A549 (cell line): ENCODE measurements at regions not wholly inside any gene's neighbourhood (a gene's known extent, or its start where the extent isn't known, plus 50 kb on each side); places are given as distances from the start of the nearest gene placed in this dataset.

ENCODE experiments used
- ATAC-seq, 2 experiments: fragments of 200-7000 bp in 1 of 2; fragments of >200 bp in 1 of 2; cut with Nextera tagmentation in 1 of 2; cut with Tn5 transposase in 1 of 2; 3 replicates each; pipeline versions ENCODE4 v1.8.0 to v1.9.1; 2018 to 2020; ENCODE audit warnings: mild to moderate bottlenecking in 1 of 2, moderate library complexity in 1 of 2
- CTCF ChIA-PET: fragments of 300-600 bp; sonication (Branson Sonifier 250); formaldehyde crosslinking; extraction: SDS; loops from one replicate; lab custom pipeline; 2021; ENCODE audit warnings: antibody characterized with exemption, inconsistent platforms; lab: Yijun Ruan, JAX
- POLR2A ChIA-PET: fragments of 350-600 bp; formaldehyde crosslinking; extraction: SDS; loops from one replicate; lab custom pipeline; 2021; ENCODE audit warnings: antibody characterized with exemption, inconsistent platforms; lab: Yijun Ruan, JAX
- DNase-seq, 2 experiments: peaks; one replicate each; pipeline versions ENCODE4 v3.0.0 to v3.0.0-alpha.2; 2011 to 2016; ENCODE audit warnings: low read depth in 1 of 2, low spot score in 1 of 2
- FAIRE-seq: peaks from 2 replicates; lab custom pipeline; 2011; peaks lifted over from hg19 to GRCh38; lab: Jason Lieb, UNC
- H3K27ac ChIP-seq, 2 experiments: fragments of >200 bp; sonication (Bioruptor Twin); formaldehyde crosslinking; 3 replicates each; pipeline ENCODE4 v1.5.1; 2016 to 2017
- H3K4me1 ChIP-seq: fragments of >200 bp; sonication (Bioruptor Twin); formaldehyde crosslinking; 3 replicates; pipeline ENCODE4 v1.6.1; 2016
- H3K4me2 ChIP-seq: fragments of >200 bp; sonication (Bioruptor Twin); formaldehyde crosslinking; 3 replicates; pipeline ENCODE4 v1.6.1; 2016
- H3K4me3 ChIP-seq: fragments of >200 bp; sonication (Bioruptor Twin); formaldehyde crosslinking; 3 replicates; pipeline ENCODE4 v1.5.1; 2016
- H3K9me3 ChIP-seq: fragments of >200 bp; sonication (Bioruptor Twin); formaldehyde crosslinking; 3 replicates; pipeline ENCODE4 v1.6.1; 2016
- BHLHE40 ChIP-seq: IDR thresholded peaks from 2 replicates; pipeline ENCODE4 v1.6.1; 2012; ENCODE audit warnings: low read depth, low read length, inconsistent platforms
- CEBPB ChIP-seq, 2 experiments: fragments of >200 bp in 1 of 2; sonication (Bioruptor Twin) in 1 of 2; formaldehyde crosslinking in 1 of 2; IDR thresholded peaks; 2 replicates each; pipeline ENCODE4 v1.6.1; 2012 to 2016
- CTCF ChIP-seq: fragments of >200 bp; sonication (Bioruptor Twin); formaldehyde crosslinking; IDR thresholded peaks from 3 replicates; pipeline ENCODE4 v1.5.1; 2016
- E2F6 ChIP-seq: IDR thresholded peaks from 2 replicates; pipeline ENCODE4 v1.6.1; 2012; ENCODE audit warnings: low read depth, borderline replicate concordance
- EHMT2 ChIP-seq: fragments of 200-600 bp; sonication (generic); IDR thresholded peaks from 2 replicates; pipeline ENCODE4 v1.6.1; 2016; ENCODE audit warnings: antibody characterized with exemption, low read depth, mild to moderate bottlenecking, moderate library complexity
- ELK1 ChIP-seq: fragments of 150-350 bp; IDR thresholded peaks from 2 replicates; pipeline ENCODE4 v1.6.1; 2014; ENCODE audit warnings: low read depth, mild to moderate bottlenecking, low read length
- EP300 ChIP-seq, 2 experiments: fragments of >200 bp; sonication (Bioruptor Twin); formaldehyde crosslinking; IDR thresholded peaks; 2 replicates in 1 of 2; 3 replicates in 1 of 2; pipeline ENCODE4 v1.6.1; 2016 to 2017
- GATA3 ChIP-seq: IDR thresholded peaks from 2 replicates; pipeline ENCODE4 v1.6.1; 2012; ENCODE audit warnings: borderline replicate concordance
- HOXA7 ChIP-seq: fragments of 250-450 bp; sonication (Bioruptor Pico); IDR thresholded peaks from 2 replicates; pipeline ENCODE4 v1.5.0; 2020; ENCODE audit warnings: mild to moderate bottlenecking, moderate library complexity
- JUN ChIP-seq, 2 experiments: fragments of >200 bp; sonication (Bioruptor Twin); formaldehyde crosslinking; IDR thresholded peaks; 2 replicates in 1 of 2; 3 replicates in 1 of 2; pipeline ENCODE4 v1.6.1; 2016 to 2017
- MAZ ChIP-seq: fragments of 150-350 bp; IDR thresholded peaks from 2 replicates; pipeline ENCODE4 v1.6.1; 2014; ENCODE audit warnings: antibody characterized with exemption, low read depth, low read length, borderline replicate concordance
- MYC ChIP-seq: IDR thresholded peaks from 2 replicates; pipeline ENCODE4 v1.6.1; 2012; ENCODE audit warnings: mild to moderate bottlenecking, inconsistent platforms, low read length, improper control_type of control experiment, borderline replicate concordance
- NFE2L2 ChIP-seq: fragments of 150-350 bp; conservative IDR thresholded peaks from 2 replicates; pipeline ENCODE4 v1.6.1; 2014; ENCODE audit warnings: low read length
- NR3C1 ChIP-seq: fragments of >200 bp; sonication (Bioruptor Twin); formaldehyde crosslinking; IDR thresholded peaks from 3 replicates; pipeline ENCODE4 v1.6.1; 2017
- POLR2A ChIP-seq: IDR thresholded peaks from 2 replicates; pipeline ENCODE4 v1.6.1; 2012; ENCODE audit warnings: mild to moderate bottlenecking, low read length
- RARB ChIP-seq: fragments of 250-450 bp; sonication (Bioruptor Pico); IDR thresholded peaks from 2 replicates; pipeline ENCODE4 v1.8.0; 2021; ENCODE audit warnings: mild to moderate bottlenecking, moderate library complexity
- RCOR1 ChIP-seq: fragments of 150-350 bp; IDR thresholded peaks from 2 replicates; pipeline ENCODE4 v1.6.1; 2014; ENCODE audit warnings: antibody characterized with exemption, low read length, low read depth
- RFX5 ChIP-seq: fragments of 450-650 bp; IDR thresholded peaks from 2 replicates; pipeline ENCODE4 v1.7.1; 2014; ENCODE audit warnings: antibody characterized with exemption, mild to moderate bottlenecking, moderate library complexity
- RNF2 ChIP-seq: fragments of 200-600 bp; sonication (generic); IDR thresholded peaks from 2 replicates; pipeline ENCODE4 v1.6.1; 2016; ENCODE audit warnings: low read depth, mild to moderate bottlenecking, antibody characterized with exemption, moderate library complexity, borderline replicate concordance
- TP53 ChIP-seq: fragments of 250-450 bp; sonication (Bioruptor Pico); IDR thresholded peaks from 2 replicates; pipeline ENCODE4 v1.5.0; 2021; ENCODE audit warnings: mild to moderate bottlenecking, moderate library complexity
- ZFP36 ChIP-seq: fragments of 450-650 bp; IDR thresholded peaks from 2 replicates; pipeline ENCODE4 v1.6.1; 2014; ENCODE audit warnings: borderline replicate concordance; ENCODE audit not compliant: partially characterized antibody
- WGBS: methylation state at CpG from one replicate; pipeline ENCODE4 v1.1.6; 2017; ENCODE audit errors: missing lambda C conversion rate; 5-methylcytosine and 5-hydroxymethylcytosine counted together
- TF ChIP-seq, protein P1 (sequence below): fragments of 450-650 bp; IDR thresholded peaks from 2 replicates; pipeline ENCODE4 v1.6.1; 2014; ENCODE audit warnings: antibody characterized with exemption
- TF ChIP-seq, protein P2 (sequence below): fragments of 250-450 bp; sonication (Bioruptor Pico); IDR thresholded peaks from 2 replicates; pipeline ENCODE4 v1.5.0; 2021; ENCODE audit warnings: mild to moderate bottlenecking, moderate library complexity, borderline replicate concordance

GRCh38 chr16:9603316-9603715 lies 511.9 kb downstream of the HAPSTR1 start:
- H3K4me2 ChIP-seq, result no peak overlapping the region
- 35% methylated on average over 7 of the region's 7 CpGs for WGBS
- DNase-seq, result no peak
- H3K4me1 ChIP-seq, result no peaks in the 10 kb centered on the region
- TF ChIP-seq CEBPB (IDR thresholded peaks at IDR 0.05), result no peak
- TF ChIP-seq ZFP36, result no peak
- no peak for TF ChIP-seq POLR2A
- TF ChIP-seq RFX5, result no peak
- TF ChIP-seq NFE2L2, result no peak
- TF ChIP-seq HOXA7 (CRISPR knock-in tag), result no peak
- TF ChIP-seq EP300 (IDR thresholded peaks at IDR 0.05), result no peak
- no peak for TF ChIP-seq EHMT2
- TF ChIP-seq GATA3, result no peak
- TF ChIP-seq MYC, result no peak
- no peak overlapping the region for H3K4me3 ChIP-seq
- FAIRE-seq, result no peak
- ChIA-PET CTCF (no interaction called here), POLR2A (no interaction called here)
- ATAC-seq, result no peak
- no peaks in the 10 kb centered on the region for H3K9me3 ChIP-seq
- no peak overlapping the region for H3K27ac ChIP-seq

DNA sequence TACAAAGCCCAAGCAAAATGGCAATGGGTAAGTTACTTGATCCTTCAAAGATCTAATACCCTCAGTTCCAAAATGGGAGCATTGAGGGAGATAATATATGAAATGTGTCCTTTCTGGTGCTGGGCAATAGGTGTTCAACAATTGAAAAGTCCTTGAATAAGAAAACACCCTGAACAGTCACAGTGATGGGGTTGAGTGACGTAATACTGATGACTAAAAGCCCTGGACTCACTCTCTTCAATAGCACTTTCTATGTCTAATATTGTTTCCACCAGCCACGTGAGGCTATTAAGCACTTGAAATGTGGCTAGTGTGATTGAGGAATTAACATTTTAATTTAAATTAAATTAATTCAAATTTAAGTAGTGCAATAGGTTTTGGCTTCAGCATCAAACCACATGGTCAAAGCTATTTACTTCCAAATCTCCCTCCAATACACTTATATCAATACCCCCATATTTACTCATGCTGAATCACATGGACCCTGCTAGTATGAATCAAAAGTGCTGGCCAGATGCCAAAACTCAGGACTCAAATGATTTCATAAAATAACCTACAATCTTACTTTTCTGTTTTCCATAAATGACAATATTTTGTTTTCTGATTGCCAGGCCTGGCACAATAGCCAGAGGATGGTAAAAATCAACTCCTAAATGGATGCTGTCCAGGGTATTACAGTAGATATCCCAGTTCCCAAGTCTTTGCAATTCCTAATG lies 516.2 kb downstream of the HAPSTR1 start:
- DNase-seq (no peak), ATAC-seq (no peak), FAIRE-seq (no peak)
- H3K4me2 ChIP-seq, result no peak overlapping the region
- no peak overlapping the region for H3K27ac ChIP-seq
- H3K4me1 ChIP-seq, result no peaks in the 10 kb centered on the region
- CTCF ChIA-PET, result no interaction called here
- POLR2A ChIA-PET, result no interaction called here
- H3K9me3 ChIP-seq, result no peaks in the 10 kb centered on the region
- TF ChIP-seq TP53 (CRISPR knock-in tag), result no peak
- no peak for TF ChIP-seq JUN (IDR thresholded peaks at IDR 0.05)
- no peak for TF ChIP-seq RCOR1
- no peak for TF ChIP-seq RNF2
- TF ChIP-seq, protein P1, sequence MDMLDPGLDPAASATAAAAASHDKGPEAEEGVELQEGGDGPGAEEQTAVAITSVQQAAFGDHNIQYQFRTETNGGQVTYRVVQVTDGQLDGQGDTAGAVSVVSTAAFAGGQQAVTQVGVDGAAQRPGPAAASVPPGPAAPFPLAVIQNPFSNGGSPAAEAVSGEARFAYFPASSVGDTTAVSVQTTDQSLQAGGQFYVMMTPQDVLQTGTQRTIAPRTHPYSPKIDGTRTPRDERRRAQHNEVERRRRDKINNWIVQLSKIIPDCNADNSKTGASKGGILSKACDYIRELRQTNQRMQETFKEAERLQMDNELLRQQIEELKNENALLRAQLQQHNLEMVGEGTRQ, result no peak
- TF ChIP-seq BHLHE40, result no peak
- TF ChIP-seq RFX5, result no peak
- TF ChIP-seq, protein P2, sequence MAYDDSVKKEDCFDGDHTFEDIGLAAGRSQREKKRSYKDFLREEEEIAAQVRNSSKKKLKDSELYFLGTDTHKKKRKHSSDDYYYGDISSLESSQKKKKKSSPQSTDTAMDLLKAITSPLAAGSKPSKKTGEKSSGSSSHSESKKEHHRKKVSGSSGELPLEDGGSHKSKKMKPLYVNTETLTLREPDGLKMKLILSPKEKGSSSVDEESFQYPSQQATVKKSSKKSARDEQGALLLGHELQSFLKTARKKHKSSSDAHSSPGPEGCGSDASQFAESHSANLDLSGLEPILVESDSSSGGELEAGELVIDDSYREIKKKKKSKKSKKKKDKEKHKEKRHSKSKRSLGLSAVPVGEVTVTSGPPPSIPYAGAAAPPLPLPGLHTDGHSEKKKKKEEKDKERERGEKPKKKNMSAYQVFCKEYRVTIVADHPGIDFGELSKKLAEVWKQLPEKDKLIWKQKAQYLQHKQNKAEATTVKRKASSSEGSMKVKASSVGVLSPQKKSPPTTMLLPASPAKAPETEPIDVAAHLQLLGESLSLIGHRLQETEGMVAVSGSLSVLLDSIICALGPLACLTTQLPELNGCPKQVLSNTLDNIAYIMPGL, result no peak
- no peak for TF ChIP-seq ELK1
- no peak for TF ChIP-seq HOXA7 (CRISPR knock-in tag)
- TF ChIP-seq MAZ, result no peak
- no peak for TF ChIP-seq MYC
- TF ChIP-seq NR3C1, result no peak
- TF ChIP-seq E2F6, result no peak
- no peak for TF ChIP-seq RARB (CRISPR knock-in tag)
- TF ChIP-seq CTCF, result no peak
- H3K4me3 ChIP-seq, result no peak overlapping the region
- WGBS, result 4% methylated on average over 2 of the region's 2 CpGs
